ENCODE measurements at regions not wholly inside any gene's neighbourhood (a gene's known extent, or its start where the extent isn't known, plus 50 kb on each side); places are given as distances from the start of the nearest gene placed in this dataset.

- H3K79me1 ChIP-seq (ENCODE audit: low read depth in 1 of 2, low read length in 2 of 2) = no peaks in the 10 kb centered on the region
- no peak overlapping the region for H4K5ac ChIP-seq (ENCODE audit: low read depth, low read length)
- intact Hi-C loops (cut with micrococcal nuclease) = no loop called here
- no peak overlapping the region for H3K23ac ChIP-seq (ENCODE audit: low read depth, low read length)
- no peak overlapping the region for H3K4me3 ChIP-seq (ENCODE audit: insufficient read depth, low read depth, low read length)
- no peak overlapping the region for H3K4me2 ChIP-seq (ENCODE audit: low read depth, low read length)
- H2BK120ac ChIP-seq (ENCODE audit: low read depth, low read length) = no peak overlapping the region
- H4K20me1 ChIP-seq (ENCODE audit: insufficient read depth, low read length) = no peaks in the 10 kb centered on the region
- no peak overlapping the region for H3K4ac ChIP-seq (ENCODE audit: low read depth, low read length)
- CTCF ChIA-PET = no interaction called here
- no peak overlapping the region for H2BK5ac ChIP-seq (ENCODE audit: low read depth, low read length, poor library complexity, severe bottlenecking)
- H3K27ac ChIP-seq (ENCODE audit: insufficient read depth, low read length) = no peak overlapping the region
- no peaks in the 10 kb centered on the region for H3K9me3 ChIP-seq (ENCODE audit: control insufficient read depth, insufficient read depth, low read length)
- no peak overlapping the region for H2AK5ac ChIP-seq (ENCODE audit: low read depth, low read length)
- in situ Hi-C loops (cut with MboI; ENCODE audit: low sequenced_read_pairs) = no loop called here
- H3K18ac ChIP-seq (ENCODE audit: low read depth, low read length) = no peak overlapping the region
- no peak overlapping the region for H3K9ac ChIP-seq (ENCODE audit: low read depth, low read length)
- H3K27me3 ChIP-seq (ENCODE audit: control insufficient read depth, insufficient read depth, low read length) = no peaks in the 10 kb centered on the region
- no peak overlapping the region for H4K91ac ChIP-seq (ENCODE audit: insufficient read depth, low read depth, low read length)
- POLR2A ChIA-PET (ENCODE audit: unreplicated experiment) = interaction anchor here (0.8 kb wide), 1 partner anchor 9 kb away, joined by 4 read pairs; no protein-coding TSS in a partner anchor
- H2BK20ac ChIP-seq (ENCODE audit: low read depth, low read length) = no peak overlapping the region
- no peak overlapping the region for H2AK9ac ChIP-seq (replicated peaks; ENCODE audit: low read depth, low read length, poor library complexity)
- dilution Hi-C loops (cut with HindIII; ENCODE audit: low sequenced_read_pairs, unreplicated experiment) = no loop called here
- no peak overlapping the region for H3K14ac ChIP-seq (replicated peaks; ENCODE audit: low read depth, low read length)
- no peaks in the 10 kb centered on the region for H3K9me1 ChIP-seq (ENCODE audit: insufficient read depth, low read length)
- ATAC-seq (ENCODE audit: low read depth) (no peak), DNase-seq (no peak)
- H4K8ac ChIP-seq (ENCODE audit: low read depth in 2 of 2, low read length in 2 of 2) = no peak overlapping the region
- no peak overlapping the region for H2BK15ac ChIP-seq (ENCODE audit: low read depth, low read length)
- H3K36me3 ChIP-seq (ENCODE audit: control insufficient read depth, insufficient read depth, low read length) = no peaks in the 10 kb centered on the region
- TF ChIP-seq MXI1 (IDR thresholded peaks at IDR 0.05; ENCODE audit: borderline replicate concordance, low read depth, low read length) (no peak), POLR2A (IDR thresholded peaks at IDR 0.05; ENCODE audit: low read depth, low read length) (no peak), BHLHE40 (IDR thresholded peaks at IDR 0.05; ENCODE audit: low read depth, low read length) (no peak), ELK1 (IDR thresholded peaks at IDR 0.05; ENCODE audit: borderline replicate concordance, low read depth, low read length) (no peak), FOS (IDR thresholded peaks at IDR 0.05; ENCODE audit: low read depth, low read length) (no peak)
- H3K4me1 ChIP-seq (ENCODE audit: control insufficient read depth, insufficient read depth, low read length) = no peaks in the 10 kb centered on the region
- BruUV-seq (replicated peaks) = no TSS peak
- H3K56ac ChIP-seq (ENCODE audit: extremely low read depth, insufficient read depth, low read length) = no peak overlapping the region
- H2AFZ ChIP-seq (replicated peaks; ENCODE audit: low read length, poor library complexity) = no peak overlapping the region
These were observed 113.7 kb downstream of the FCRL5 start for GRCh38 chr1:157438613-157439012.
